HG02798 (cell line): ENCODE measurements at regions not wholly inside any gene's neighbourhood (a gene's known extent, or its start where the extent isn't known, plus 50 kb on each side); places are given as distances from the start of the nearest gene placed in this dataset.

Experiments used
- ATAC-seq: cut with Tn5 transposase; IDR thresholded peaks from one replicate; pipeline ENCODE4 v1.9.1; 2021; ENCODE audit warnings: mild to moderate bottlenecking; ENCODE audit not compliant: unreplicated experiment, poor library complexity

DNA sequence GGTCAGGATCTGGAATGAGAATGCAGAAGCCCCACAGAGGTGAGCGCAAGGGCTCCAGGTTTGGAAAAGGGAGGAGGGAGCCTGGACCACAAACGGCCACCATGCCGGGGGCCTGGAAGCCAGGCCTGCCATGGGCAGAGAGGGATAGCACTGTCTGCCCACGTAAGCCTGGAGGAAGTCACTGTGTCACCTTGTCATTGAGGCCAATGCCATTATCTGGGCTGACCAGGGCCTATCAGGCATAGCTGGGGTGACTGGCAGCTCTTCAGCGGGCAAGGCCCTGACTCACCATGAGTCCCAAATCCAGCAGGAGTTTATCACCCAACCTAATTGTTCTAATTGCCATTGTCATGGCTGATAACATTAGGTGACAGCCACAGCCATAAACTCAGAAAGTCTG is 84.6 kb downstream of the MATN1 start:
- no peak for ATAC-seq

DNA sequence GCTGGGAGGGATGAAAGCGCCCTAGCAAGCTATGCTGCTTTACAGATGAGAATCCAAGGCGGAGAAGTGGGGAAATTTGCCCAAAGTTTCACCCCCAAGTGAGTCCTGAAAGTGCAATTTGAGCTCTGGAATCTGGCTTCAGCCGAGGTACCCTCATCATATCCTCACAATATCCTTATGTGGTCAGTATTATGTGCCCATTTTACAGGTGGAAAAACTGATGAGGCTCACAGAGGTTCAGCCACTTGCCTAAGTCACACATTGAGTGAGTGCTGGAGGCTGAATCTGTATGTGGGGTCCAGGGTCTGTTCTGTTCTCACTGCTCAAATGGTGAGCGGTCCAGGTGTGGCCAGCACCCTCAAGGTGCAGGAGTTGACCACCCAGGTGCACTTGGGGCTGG is 85.3 kb downstream of the MATN1 start:
- no peak for ATAC-seq

- ATAC-seq, result no peak
These were observed 86.0 kb downstream of the MATN1 start for GRCh38 chr1:30637183-30637980.

DNA sequence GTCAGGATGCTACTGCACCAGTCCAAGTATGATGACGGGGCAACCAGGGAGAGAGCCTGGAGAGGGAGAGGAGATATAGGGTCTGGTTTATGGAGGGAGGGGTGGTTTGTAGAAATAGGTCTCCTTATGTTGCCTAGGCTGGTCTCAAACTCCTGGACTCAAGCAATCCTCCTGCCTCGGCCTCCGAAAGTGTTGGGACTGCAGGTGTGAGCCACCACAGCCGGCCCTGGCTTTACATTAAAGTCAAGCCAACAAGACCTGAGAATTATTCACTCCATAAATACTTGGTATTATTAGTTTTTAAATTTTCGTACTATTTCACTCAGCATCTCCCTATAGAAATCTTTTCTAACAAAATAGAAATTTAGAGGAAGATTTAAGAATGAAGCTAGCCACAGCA is 86.8 kb downstream of the MATN1 start:
- ATAC-seq, result no peak

DNA sequence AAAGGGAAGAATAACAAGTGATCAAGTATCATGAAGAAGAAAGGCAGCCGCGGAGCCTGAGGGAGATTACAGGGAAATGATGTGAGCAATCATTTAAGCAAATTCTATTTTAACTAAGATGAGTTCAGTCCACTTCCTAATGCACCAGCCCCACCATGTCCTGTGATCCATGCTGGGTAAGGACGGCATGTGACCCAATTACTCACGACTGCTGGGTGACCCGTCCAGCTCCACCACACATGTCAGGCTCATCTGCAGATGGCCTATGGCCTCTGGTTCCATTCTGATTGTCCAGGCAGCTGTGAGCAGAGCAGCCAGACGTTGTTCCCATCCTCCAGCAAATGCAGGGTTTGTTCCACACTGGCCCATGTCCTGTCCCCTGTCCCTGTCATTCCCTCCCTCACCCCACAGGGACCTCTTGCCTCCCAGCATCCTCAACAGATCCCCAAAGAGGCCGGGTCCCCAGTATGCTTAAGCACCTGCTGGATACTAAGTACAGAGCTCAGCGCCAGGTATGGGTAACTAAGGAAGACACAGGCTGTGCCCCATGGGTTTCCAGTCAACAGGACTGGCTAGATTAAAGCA is 87.9 kb downstream of the MATN1 start:
- no peak for ATAC-seq

GRCh38 chr1:30634507-30634906 is 88.9 kb downstream of the MATN1 start:
- no peak for ATAC-seq

GRCh38 chr1:30633294-30633693 is 90.1 kb downstream of the MATN1 start:
- ATAC-seq, result no peak

GRCh38 chr1:30632481-30632880 is 90.9 kb downstream of the MATN1 start:
- no peak for ATAC-seq

- no peak for ATAC-seq
These were observed 91.7 kb downstream of the MATN1 start for GRCh38 chr1:30631700-30632099.

DNA sequence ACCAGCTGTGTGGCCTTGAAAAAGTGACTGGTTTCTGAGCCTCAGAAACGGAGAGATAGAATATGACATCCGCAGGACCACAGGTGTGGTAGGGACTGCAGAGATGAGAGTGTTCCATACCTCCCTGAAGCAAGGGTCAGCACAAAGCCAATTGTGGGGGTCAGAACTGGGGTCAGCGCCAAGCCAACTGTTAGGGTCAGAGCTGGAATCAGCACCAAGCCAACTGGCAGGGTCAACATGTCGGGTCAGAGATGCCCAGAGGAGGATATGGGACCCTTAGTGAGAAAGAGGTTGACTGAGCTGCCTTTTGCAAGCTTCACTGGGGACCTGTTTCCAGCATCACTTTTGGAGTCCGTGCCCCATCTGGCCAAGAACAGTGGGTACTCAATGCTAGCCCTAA is 93.9 kb downstream of the MATN1 start:
- no peak for ATAC-seq

GRCh38 chr1:30627994-30628393 is 95.4 kb downstream of the MATN1 start:
- no peak for ATAC-seq

- ATAC-seq, result no peak
These were observed 96.2 kb downstream of the MATN1 start for GRCh38 chr1:30627206-30627605.

GRCh38 chr1:30623431-30623830 is 100.0 kb downstream of the MATN1 start:
- ATAC-seq, result no peak

GRCh38 chr1:30619619-30620018 is 103.8 kb downstream of the MATN1 start:
- ATAC-seq, result no peak

GRCh38 chr1:30618335-30618747 is 105.0 kb downstream of the MATN1 start:
- no peak for ATAC-seq

- ATAC-seq, result no peak
These were observed 106.6 kb downstream of the MATN1 start for GRCh38 chr1:30616759-30617158.

DNA sequence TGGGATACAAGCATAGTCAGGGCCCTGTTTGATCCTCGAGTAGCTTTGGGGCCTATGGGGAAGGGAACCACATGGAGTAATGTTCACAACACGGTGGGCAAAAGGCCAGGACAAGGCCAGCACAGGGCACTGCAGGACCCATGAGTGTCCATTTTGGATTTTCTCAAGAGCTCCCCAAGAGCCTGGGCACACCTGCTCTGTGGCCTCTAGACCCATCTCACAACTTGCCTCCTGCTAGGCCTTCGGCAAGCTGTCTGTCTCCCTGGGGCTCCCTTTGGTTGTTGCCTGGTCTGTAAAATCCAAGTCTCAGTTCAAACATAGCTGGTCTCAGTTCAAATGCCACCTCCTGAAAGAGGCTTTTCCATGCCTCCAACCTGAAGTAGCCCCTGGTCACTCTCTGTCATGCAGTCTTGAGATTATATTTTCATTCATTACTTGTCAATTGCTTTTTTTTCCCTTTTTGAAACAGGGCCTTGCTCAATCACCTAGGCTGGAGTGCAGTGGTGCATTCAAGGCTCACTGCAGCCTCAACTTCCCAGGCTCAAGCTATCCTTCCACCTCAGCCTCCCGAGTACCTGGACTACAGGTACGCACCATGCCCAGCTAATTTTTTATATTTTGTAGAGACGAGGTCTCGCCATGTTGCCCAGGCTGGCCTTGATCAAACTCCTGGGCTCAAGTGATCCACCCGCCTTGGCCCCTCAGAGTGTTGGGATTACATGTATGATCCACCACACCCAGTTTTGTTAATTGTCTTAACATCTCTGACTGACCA is 107.4 kb downstream of the MATN1 start:
- no peak for ATAC-seq

- ATAC-seq, result no peak
These were observed 108.1 kb downstream of the MATN1 start for GRCh38 chr1:30615076-30615795.

DNA sequence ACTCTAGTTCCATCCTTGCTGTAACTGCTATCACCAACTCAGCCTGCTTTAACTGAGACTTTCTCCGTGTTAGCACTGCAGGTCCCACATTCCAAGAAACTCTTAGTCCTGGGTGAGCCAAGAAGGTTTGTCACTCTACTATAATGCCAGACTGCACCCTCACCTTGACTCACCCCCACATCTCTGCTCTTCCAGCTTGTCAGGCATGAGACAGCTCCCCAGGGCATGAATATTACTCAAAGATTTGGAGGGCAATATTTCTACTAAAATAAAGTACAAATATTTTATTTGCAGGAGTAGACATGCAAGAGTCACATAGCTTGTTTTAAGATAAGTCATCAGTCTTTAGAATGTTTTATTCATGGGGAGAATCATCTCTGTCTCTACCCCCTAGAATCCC is 110.2 kb downstream of the MATN1 start:
- ATAC-seq, result no peak

- ATAC-seq, result no peak
These were observed 110.8 kb downstream of the MATN1 start for GRCh38 chr1:30612536-30613065.
